ENCODE measurements at regions not wholly inside any gene's neighbourhood (a gene's known extent, or its start where the extent isn't known, plus 50 kb on each side); places are given as distances from the start of the nearest gene placed in this dataset.

GRCh38 chr3:139870000-139870675 lies 64.8 kb upstream of the CLSTN2 start:
- no peak for DNase-seq (ENCODE audit: low read depth)

DNA sequence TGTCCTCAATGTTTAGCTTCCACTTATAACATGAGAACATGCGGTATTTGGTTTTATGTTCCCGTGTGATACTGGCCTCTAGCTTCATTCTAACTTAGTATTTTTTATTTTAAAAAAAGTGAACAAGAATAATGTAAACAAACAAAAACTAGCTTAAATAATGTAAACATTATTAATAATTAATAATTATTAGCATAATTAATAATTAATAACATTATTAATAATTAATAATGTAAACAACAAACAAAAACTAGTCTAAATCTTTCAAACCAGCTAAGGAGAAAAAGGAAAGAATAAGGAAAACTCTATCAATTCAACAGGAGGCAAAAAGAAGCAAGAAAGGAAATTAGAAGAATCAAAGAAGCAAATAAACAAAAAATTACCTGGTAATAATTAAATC lies 66.2 kb upstream of the CLSTN2 start:
- DNase-seq (ENCODE audit: low read depth): no peak

DNA sequence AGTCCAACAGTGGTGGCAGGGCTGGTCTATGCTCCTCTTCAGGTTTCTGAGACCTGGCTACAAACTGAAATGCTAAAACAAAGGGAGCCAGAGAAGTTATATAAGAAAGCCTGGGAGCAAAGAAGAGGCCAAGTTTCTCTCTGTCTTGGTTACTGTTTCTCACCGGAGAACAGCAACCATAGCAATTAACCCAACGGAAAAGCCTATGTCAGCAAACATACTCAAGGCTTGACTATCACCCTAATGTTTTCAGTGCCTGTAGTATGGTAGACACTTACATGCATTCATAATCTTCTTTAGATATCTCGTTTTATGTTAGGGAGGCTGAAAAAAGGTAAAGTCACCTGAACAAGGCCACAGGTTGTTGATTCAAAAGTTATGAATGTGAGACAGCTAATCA lies 86.3 kb upstream of the CLSTN2 start:
- no peak for DNase-seq (ENCODE audit: low read depth)

- no peak for DNase-seq (ENCODE audit: low read depth)
Measured at GRCh38 chr3:139846729-139847128, 88.3 kb upstream of the CLSTN2 start.

- no peak for DNase-seq (ENCODE audit: low read depth)
Measured at GRCh38 chr3:139839659-139840058, 95.3 kb upstream of the CLSTN2 start.

DNA sequence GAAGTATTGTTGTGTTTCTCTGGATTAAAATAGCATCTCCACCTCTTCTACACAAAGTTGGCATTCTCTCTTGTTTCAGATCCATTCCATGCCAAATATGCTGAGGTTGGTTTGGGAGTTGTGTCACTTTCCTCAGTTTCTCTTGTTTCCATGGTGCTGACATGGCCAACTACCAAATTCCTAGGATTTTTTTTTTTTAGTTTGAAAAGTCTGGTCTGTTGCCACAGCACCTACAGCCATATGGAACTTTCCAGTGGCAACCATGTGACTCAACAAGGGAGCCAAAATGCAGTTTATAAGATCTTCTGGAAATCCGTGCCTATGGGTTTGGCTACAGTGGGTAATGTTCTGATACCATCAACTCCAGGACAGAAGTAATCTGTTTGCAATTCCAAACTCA lies 96.0 kb upstream of the CLSTN2 start:
- DNase-seq (ENCODE audit: low read depth): no peak

- no peak for DNase-seq (ENCODE audit: low read depth)
Measured at GRCh38 chr3:139838269-139838957, 96.6 kb upstream of the CLSTN2 start.

- no peak for DNase-seq (ENCODE audit: low read depth)
Measured at GRCh38 chr3:139836698-139837464, 98.1 kb upstream of the CLSTN2 start.

- DNase-seq (ENCODE audit: low read depth): no peak
Measured at GRCh38 chr3:139835830-139836683, 98.9 kb upstream of the CLSTN2 start.

DNA sequence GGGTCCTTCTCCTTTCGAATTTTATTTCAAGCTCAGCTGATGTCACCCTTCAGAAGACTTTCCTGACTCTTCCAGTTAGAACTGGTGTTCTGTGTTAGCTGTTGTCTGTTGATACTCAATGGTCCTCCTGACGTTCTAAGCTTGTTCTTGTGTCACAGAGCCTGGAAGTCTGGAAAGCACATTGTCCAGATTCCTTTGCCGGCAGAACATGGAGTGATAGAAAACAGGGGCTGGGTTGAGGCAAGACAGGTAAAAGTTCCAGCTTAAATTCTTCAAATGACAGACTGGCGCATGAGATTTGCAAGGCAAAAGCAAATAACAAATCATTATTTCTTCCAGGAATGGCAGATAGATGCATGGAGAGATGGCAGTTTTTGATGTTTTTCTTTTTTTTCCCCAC lies 102.0 kb upstream of the CLSTN2 start:
- no peak for DNase-seq (ENCODE audit: low read depth)

DNA sequence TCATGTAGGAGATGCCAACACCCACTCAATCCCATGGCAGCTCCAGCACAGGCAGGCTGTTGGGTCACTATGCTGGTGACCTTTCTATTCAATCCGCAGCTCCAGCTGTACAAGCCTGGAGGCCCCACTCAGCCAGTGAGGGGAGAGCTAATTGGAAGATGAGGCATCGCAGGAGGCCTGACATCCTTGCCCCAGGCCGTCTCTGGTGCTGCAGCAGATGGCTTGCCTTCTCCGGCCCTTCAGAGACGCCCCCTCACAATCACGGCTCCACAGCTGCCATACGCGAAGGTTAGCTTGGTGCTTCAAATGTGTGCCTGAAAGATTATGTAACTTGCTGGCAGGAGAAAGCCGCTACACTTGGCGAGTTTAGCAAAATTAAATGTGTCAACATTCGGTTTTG lies 104.2 kb upstream of the CLSTN2 start:
- DNase-seq (ENCODE audit: low read depth): no peak

DNA sequence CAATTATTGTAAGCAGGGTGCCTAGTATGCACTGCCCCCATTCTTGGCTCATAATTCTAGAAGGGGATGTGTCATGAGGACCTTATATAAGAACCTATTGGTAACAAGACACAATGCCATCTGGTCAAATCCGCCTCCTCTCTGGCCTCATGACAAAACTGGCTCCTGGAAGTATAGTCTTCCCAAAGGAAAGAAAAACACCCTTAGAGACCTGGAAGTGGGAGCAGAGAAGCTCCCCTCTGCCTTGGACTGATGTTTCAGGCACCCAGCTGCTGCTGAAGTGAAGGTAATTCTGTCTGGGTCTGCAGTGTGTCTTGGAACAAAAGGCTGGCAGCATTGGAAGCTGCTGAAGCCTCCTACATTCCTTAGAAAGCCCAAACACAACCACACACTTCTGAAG lies 107.2 kb upstream of the CLSTN2 start:
- DNase-seq (ENCODE audit: low read depth): no peak

- DNase-seq (ENCODE audit: low read depth): no peak
Measured at GRCh38 chr3:139824864-139825263, 110.1 kb upstream of the CLSTN2 start.

- no peak for DNase-seq (ENCODE audit: low read depth)
Measured at GRCh38 chr3:139814646-139815045, 120.3 kb upstream of the CLSTN2 start.

DNA sequence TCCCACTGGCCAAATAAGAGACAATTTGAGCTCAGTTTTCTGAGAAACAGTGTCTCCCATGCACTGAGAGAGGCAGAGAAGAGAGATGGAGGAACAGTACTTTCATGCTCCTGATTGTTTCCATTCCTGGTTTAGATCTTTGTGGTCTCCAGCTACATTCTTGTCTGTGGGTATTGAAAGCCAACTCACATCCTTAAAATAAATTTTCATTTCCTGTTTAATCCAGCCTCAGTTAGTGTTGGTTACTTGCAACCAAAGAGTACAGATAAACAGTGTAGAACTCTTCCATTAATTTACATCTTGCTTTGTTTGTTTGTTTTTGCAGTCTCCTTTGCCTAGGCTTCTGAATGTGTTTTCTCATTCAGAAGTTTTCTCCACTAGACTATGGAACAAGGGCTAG lies 123.7 kb upstream of the CLSTN2 start:
- DNase-seq (ENCODE audit: low read depth): no peak

DNA sequence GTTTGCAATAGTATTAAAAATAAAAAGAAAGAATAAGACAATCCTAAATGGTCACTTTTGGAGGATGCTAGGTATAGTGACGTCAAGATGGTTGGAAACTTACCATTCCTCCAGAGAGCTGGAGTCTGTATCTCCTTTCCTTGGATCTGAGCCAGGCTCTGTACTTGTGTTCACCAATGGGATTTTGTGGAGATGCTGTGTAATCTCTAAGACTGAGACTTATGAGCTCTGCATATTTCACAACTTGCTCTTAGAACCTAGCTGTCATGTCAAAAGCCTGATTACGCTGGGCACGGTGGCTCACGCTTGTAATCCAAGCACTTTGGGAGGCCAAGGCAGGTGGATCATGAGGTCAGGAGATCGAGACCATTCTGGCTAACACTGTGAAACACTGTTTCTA lies 126.8 kb upstream of the CLSTN2 start:
- no peak for DNase-seq (ENCODE audit: low read depth)

- no peak for DNase-seq (ENCODE audit: low read depth)
Measured at GRCh38 chr3:139803294-139803693, 125.5 kb upstream of the NMNAT3 start.

GRCh38 chr3:139797724-139798343 lies 120.1 kb upstream of the NMNAT3 start:
- DNase-seq (ENCODE audit: low read depth): no peak

DNA sequence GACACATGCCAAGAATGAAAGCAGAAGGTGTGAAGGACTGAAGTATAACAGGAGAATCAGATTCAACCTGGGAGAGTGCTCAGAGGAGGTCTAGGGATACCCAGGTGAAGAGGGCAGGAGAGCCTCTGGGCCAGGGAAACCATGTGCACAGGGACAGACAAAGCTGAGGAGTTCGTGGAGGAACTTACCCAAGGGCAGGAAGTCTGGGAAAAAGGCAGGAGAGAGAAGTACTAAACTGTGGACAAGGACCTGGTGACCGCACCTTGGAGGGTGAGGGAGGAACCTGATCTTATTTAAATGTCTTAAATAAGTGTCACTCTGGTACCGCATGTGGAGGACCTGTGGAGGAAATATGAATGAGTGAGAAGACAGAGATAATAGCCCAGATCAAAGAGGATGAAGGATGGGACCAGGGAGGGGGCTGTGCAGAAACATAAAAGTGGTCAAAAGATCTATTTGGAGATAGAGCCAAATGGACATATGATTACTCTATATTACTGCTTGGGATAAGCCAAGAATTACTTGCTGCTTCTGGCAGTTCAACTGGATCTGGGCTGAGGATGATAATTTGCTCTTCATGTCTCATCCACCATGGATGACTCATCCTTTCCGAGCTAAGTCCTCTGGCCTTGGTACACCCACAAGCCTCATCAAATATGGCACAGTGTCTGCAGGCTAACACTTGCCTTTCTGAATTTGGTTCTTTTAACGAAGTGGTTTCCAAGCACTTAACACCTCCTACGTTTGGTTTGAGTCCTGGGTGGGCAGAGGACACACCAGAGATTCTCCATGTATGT lies 116.9 kb upstream of the NMNAT3 start:
- DNase-seq (ENCODE audit: low read depth): no peak

DNA sequence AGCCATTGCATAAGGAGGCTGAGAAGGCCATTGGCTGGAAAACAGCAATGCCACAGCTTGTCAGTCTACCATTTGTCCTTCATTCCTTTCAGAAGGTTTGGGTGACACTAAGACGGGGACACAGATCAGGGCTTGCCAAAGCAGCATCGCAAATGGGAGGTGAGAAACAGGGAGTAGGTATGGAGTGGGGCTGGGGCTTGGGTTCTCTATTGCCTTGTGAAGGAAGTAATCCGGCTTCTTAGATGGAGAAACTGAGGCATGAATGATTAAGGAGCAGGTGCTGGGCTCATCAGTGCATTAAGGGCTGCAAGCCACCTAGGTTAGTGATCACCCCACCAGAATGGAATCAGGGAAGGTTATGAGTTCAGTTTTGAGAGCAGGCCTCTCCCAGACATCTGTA lies 115.6 kb upstream of the NMNAT3 start:
- no peak for DNase-seq (ENCODE audit: low read depth)

- DNase-seq (ENCODE audit: low read depth): no peak
Measured at GRCh38 chr3:139780593-139780992, 102.8 kb upstream of the NMNAT3 start.
